ENCODE measurements at regions not wholly inside any gene's neighbourhood (a gene's known extent, or its start where the extent isn't known, plus 50 kb on each side); places are given as distances from the start of the nearest gene placed in this dataset.

GRCh38 chr12:90060031-90060430 is 351.4 kb upstream of the ATP2B1 start:
- Histone ChIP-seq H3K36me3 (ENCODE audit: insufficient read depth in 1 of 2, low read depth in 1 of 2) (no peaks in the 10 kb centered on the region), H3K4me3 (no peak overlapping the region), H3K4me1 (peaks cover 14% of the 10 kb centered on the region), H3K9me3 (no peaks in the 10 kb centered on the region), H3K27ac (no peak overlapping the region), H3K27me3 (ENCODE audit: insufficient read depth in 3 of 3, low read length in 2 of 3) (no peaks in the 10 kb centered on the region)
- intact Hi-C loops (cut with DNase I): no loop called here
- no peak for TF ChIP-seq CTCF (IDR thresholded peaks at IDR 0.05)
- ATAC-seq: no peak
- 56 to 73% (median 59%) methylated on average over 1 of the region's 1 CpG for WGBS, 3 donors
- DNase-seq: no peak

- no peak for TF ChIP-seq CTCF (IDR thresholded peaks at IDR 0.05)
- Histone ChIP-seq H3K27ac (no peak overlapping the region), H3K4me1 (peaks cover 10% of the 10 kb centered on the region), H3K9me3 (no peaks in the 10 kb centered on the region), H3K27me3 (ENCODE audit: insufficient read depth in 3 of 3, low read length in 2 of 3) (no peaks in the 10 kb centered on the region), H3K4me3 (no peak overlapping the region), H3K36me3 (ENCODE audit: insufficient read depth in 1 of 2, low read depth in 1 of 2) (no peaks in the 10 kb centered on the region)
- ATAC-seq (no peak), DNase-seq (no peak)
- WGBS, 3 donors: 21 to 47% (median 40%) methylated on average over 1 of the region's 1 CpG
- intact Hi-C loops (cut with DNase I): no loop called here
These were observed 350.1 kb upstream of the ATP2B1 start for GRCh38 chr12:90058704-90059103.

- intact Hi-C loops (cut with DNase I): no loop called here
- TF ChIP-seq CTCF (IDR thresholded peaks at IDR 0.05): no peak
- H3K4me1 ChIP-seq: no peaks in the 10 kb centered on the region
These were observed 346.4 kb upstream of the ATP2B1 start for GRCh38 chr12:90055071-90055470.

GRCh38 chr12:90048918-90049317 is 340.3 kb upstream of the ATP2B1 start:
- intact Hi-C loops (cut with DNase I): no loop called here
- Histone ChIP-seq H3K36me3 (ENCODE audit: insufficient read depth in 1 of 2, low read depth in 1 of 2) (no peaks in the 10 kb centered on the region), H3K9me3 (no peaks in the 10 kb centered on the region), H3K27ac (no peak overlapping the region), H3K4me1 (no peaks in the 10 kb centered on the region), H3K4me3 (no peak overlapping the region), H3K27me3 (ENCODE audit: insufficient read depth in 3 of 3, low read length in 2 of 3) (no peaks in the 10 kb centered on the region)
- no peak for DNase-seq
- TF ChIP-seq CTCF (IDR thresholded peaks at IDR 0.05): no peak
- no peak for ATAC-seq

More at GRCh38 chr12:90055071-90055470, 346.4 kb upstream of the ATP2B1 start:
- ATAC-seq (no peak), DNase-seq (no peak)
- Histone ChIP-seq H3K9me3 (no peaks in the 10 kb centered on the region), H3K36me3 (ENCODE audit: insufficient read depth in 1 of 2, low read depth in 1 of 2) (no peaks in the 10 kb centered on the region), H3K4me3 (no peak overlapping the region), H3K27me3 (ENCODE audit: insufficient read depth in 3 of 3, low read length in 2 of 3) (no peaks in the 10 kb centered on the region), H3K27ac (no peak overlapping the region)
- WGBS, 3 donors: 96 to 97% (median 96%) methylated on average over 1 of the region's 1 CpG

- no peak overlapping the region for H3K27ac ChIP-seq
- DNase-seq (no peak), ATAC-seq (no peak)
- no peak for TF ChIP-seq CTCF (IDR thresholded peaks at IDR 0.05)
- no peaks in the 10 kb centered on the region for H3K36me3 ChIP-seq (ENCODE audit: insufficient read depth in 1 of 2, low read depth in 1 of 2)
- no peaks in the 10 kb centered on the region for H3K9me3 ChIP-seq
- no peaks in the 10 kb centered on the region for H3K4me1 ChIP-seq
- no peak overlapping the region for H3K4me3 ChIP-seq
- H3K27me3 ChIP-seq (ENCODE audit: insufficient read depth in 3 of 3, low read length in 2 of 3): no peaks in the 10 kb centered on the region
- intact Hi-C loops (cut with DNase I): no loop called here
These were observed 336.9 kb upstream of the ATP2B1 start for GRCh38 chr12:90045559-90045958.

Data from psoas muscle (tissue), 7 donors.